ENCODE measurements at regions not wholly inside any gene's neighbourhood (a gene's known extent, or its start where the extent isn't known, plus 50 kb on each side); places are given as distances from the start of the nearest gene placed in this dataset.

DNA sequence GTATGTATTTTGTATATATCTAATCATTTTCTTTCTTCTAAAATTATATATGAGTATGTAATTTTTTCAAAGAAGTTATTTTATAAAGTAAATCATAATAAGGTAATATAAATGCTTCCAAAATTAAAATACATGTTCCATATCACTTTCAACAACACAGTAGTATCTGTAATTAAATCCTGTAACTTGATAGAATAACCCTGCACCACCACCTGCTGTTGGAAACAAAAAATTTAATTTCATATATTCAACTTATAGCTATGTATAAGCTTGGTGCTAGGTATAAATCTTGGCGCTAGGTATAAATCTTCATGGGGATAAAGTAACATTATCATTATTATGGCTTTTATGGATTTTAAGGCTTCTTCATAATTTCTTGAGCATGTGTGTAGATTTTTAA, 149.7 kb upstream of the DCN start:
- TF ChIP-seq, protein P1, sequence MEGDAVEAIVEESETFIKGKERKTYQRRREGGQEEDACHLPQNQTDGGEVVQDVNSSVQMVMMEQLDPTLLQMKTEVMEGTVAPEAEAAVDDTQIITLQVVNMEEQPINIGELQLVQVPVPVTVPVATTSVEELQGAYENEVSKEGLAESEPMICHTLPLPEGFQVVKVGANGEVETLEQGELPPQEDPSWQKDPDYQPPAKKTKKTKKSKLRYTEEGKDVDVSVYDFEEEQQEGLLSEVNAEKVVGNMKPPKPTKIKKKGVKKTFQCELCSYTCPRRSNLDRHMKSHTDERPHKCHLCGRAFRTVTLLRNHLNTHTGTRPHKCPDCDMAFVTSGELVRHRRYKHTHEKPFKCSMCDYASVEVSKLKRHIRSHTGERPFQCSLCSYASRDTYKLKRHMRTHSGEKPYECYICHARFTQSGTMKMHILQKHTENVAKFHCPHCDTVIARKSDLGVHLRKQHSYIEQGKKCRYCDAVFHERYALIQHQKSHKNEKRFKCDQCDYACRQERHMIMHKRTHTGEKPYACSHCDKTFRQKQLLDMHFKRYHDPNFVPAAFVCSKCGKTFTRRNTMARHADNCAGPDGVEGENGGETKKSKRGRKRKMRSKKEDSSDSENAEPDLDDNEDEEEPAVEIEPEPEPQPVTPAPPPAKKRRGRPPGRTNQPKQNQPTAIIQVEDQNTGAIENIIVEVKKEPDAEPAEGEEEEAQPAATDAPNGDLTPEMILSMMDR (conservative IDR thresholded peaks at IDR 0.05; ENCODE audit: low read depth, low read length) = no peak; the same call in 1 of the 2 replicates
- TF ChIP-seq EZH2 (IDR thresholded peaks at IDR 0.05; ENCODE audit: low read length, unreplicated experiment) (no peak), EZH2phosphoT487 (IDR thresholded peaks at IDR 0.05; ENCODE audit: borderline replicate concordance, low read length) (no peak)

Data from PC-3 (cell line).